Left lung (tissue), 4 donors: ENCODE measurements at regions not wholly inside any gene's neighbourhood (a gene's known extent, or its start where the extent isn't known, plus 50 kb on each side); places are given as distances from the start of the nearest gene placed in this dataset.
A peak's percentile ranks its signal among the peaks of the same experiment; 100 is the strongest.

Source experiments
- ATAC-seq: fragments of 200-7000 bp; cut with Tn5 transposase; one replicate; pipeline ENCODE4 v1.9.1; 2020; ENCODE audit warnings: moderate library complexity
- DNase-seq, 4 donors: peaks; one replicate each; pipeline ENCODE4 v3.0.0-alpha.2; 2013 to 2020
- H3K27ac ChIP-seq, 2 donors: fragments of 200-600 bp; sonication (generic) in 1 of 2; one replicate each; pipeline versions ENCODE4 v1.5.0 to v1.8.0; 2020 to 2021
- H3K27me3 ChIP-seq, 2 donors: fragments of 200-600 bp; sonication (generic) in 1 of 2; one replicate each; pipeline versions ENCODE4 v1.5.0 to v1.8.0; 2020 to 2021
- H3K36me3 ChIP-seq, 2 donors: fragments of 200-600 bp; sonication (generic) in 1 of 2; one replicate each; pipeline versions ENCODE4 v1.5.0 to v1.8.0; 2020 to 2021
- H3K4me1 ChIP-seq, 2 donors: fragments of 200-600 bp; one replicate each; pipeline ENCODE4 v1.8.0; 2021
- H3K4me3 ChIP-seq, 2 donors: fragments of 200-600 bp; sonication (generic) in 1 of 2; one replicate each; pipeline versions ENCODE4 v1.5.0 to v1.8.0; 2020 to 2021; ENCODE audit warnings: mild to moderate bottlenecking in 1 of 2
- H3K9me3 ChIP-seq, 2 donors: fragments of 200-600 bp; sonication (generic) in 1 of 2; one replicate each; pipeline versions ENCODE4 v1.5.0 to v1.8.0; 2020 to 2021
- intact Hi-C, 2 donors: fragments of 100-400 bp; cut with DNase I; formaldehyde crosslinking; loops; one replicate each; pipeline versions ENCODE4 v1.11.2 to v1.14.2; 2022
- TF ChIP-seq, protein P1 (sequence below), 2 donors: fragments of 200-600 bp; sonication (generic) in 1 of 2; IDR thresholded peaks; one replicate each; pipeline versions ENCODE4 v1.5.0 to v1.8.0; 2021; ENCODE audit warnings: antibody characterized with exemption in 2 of 2
- donor health status: DM: no; HTN: yes; CAD: no.
- donor health status: DM: no; HTN: no; CAD: no.

DNA sequence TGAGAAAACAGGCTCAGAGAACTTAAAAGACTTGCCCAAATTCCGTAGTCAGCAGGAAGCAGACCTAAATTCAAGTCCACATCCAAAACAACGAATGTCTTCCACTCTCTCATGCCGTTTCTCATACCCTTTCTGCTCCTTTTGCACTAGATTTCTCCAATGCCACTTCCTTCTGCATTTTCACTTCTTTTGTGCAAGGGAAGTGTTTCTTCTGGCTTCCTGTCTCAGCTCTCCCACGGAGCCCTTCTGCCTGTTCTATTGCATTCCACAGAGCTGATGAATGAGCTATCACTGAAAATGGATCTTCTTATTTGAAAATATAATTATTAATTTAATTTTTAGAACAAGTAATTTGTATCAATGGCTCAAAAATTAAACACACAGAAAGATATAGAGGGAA is 56.1 kb upstream of the STK24 start:
- intact Hi-C loops: no loop called here

DNA sequence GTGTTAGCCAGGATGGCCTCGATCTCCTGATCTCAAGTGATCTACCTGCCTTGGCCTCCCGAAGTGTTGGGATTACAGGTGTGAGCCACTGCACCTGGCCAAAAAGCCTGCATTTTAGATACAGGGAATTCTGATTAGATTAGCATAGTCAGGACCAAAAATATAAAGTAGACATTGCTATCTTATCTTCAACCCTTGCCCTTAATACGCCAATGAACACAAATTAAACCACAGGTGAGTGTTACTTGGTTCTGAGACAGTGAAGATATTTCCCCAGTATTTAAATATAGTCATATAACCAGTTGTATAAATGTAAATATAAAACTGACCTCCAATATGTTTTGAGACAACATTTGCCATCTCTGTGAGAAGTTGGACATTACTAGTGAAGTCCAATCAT is 52.1 kb upstream of the STK24 start:
- intact Hi-C loops: no loop called here
- Histone ChIP-seq H3K4me1 (no peaks in the 10 kb centered on the region), H3K9me3 (no peaks in the 10 kb centered on the region), H3K4me3 (no peak overlapping the region), H3K36me3 (no peaks in the 10 kb centered on the region), H3K27me3 (no peaks in the 10 kb centered on the region), H3K27ac (no peak overlapping the region)
- DNase-seq: no peak
- no peak for ATAC-seq
- TF ChIP-seq, protein P1, sequence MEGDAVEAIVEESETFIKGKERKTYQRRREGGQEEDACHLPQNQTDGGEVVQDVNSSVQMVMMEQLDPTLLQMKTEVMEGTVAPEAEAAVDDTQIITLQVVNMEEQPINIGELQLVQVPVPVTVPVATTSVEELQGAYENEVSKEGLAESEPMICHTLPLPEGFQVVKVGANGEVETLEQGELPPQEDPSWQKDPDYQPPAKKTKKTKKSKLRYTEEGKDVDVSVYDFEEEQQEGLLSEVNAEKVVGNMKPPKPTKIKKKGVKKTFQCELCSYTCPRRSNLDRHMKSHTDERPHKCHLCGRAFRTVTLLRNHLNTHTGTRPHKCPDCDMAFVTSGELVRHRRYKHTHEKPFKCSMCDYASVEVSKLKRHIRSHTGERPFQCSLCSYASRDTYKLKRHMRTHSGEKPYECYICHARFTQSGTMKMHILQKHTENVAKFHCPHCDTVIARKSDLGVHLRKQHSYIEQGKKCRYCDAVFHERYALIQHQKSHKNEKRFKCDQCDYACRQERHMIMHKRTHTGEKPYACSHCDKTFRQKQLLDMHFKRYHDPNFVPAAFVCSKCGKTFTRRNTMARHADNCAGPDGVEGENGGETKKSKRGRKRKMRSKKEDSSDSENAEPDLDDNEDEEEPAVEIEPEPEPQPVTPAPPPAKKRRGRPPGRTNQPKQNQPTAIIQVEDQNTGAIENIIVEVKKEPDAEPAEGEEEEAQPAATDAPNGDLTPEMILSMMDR (IDR thresholded peaks at IDR 0.05): no peak

More for the DNA sequence above, 56.1 kb upstream of the STK24 start:
- Histone ChIP-seq H3K27me3 (no peaks in the 10 kb centered on the region), H3K4me3 (no peak overlapping the region), H3K36me3 (no peaks in the 10 kb centered on the region), H3K27ac (peak overlapping the region in 1 of 2 donors; percentile 0), H3K4me1 (no peaks in the 10 kb centered on the region), H3K9me3 (no peaks in the 10 kb centered on the region)
- no peak for ATAC-seq
- TF ChIP-seq, protein P1 (IDR thresholded peaks at IDR 0.05): no peak
- DNase-seq: no peak
